GM03348 (cell line): ENCODE measurements at regions not wholly inside any gene's neighbourhood (a gene's known extent, or its start where the extent isn't known, plus 50 kb on each side); places are given as distances from the start of the nearest gene placed in this dataset.

ENCODE experiments used
- DNase-seq: peaks from one replicate; pipeline ENCODE4 v3.0.0; 2012; ENCODE audit warnings: low spot score

- no peak for DNase-seq
These were observed 62.3 kb downstream of the UCHL1 start for GRCh38 chr4:41318839-41319530.

- no peak for DNase-seq
These were observed 62.8 kb downstream of the UCHL1 start for GRCh38 chr4:41319553-41319952.

- no peak for DNase-seq
These were observed 63.5 kb downstream of the UCHL1 start for GRCh38 chr4:41320278-41320677.

GRCh38 chr4:41320786-41321185, 64.1 kb downstream of the UCHL1 start:
- DNase-seq = no peak

GRCh38 chr4:41321216-41321945, 64.7 kb downstream of the UCHL1 start:
- no peak for DNase-seq

- no peak for DNase-seq
These were observed 65.9 kb downstream of the UCHL1 start for GRCh38 chr4:41322617-41323016.

- no peak for DNase-seq
These were observed 66.5 kb downstream of the UCHL1 start for GRCh38 chr4:41323179-41323578.

- DNase-seq = no peak
These were observed 67.0 kb downstream of the UCHL1 start for GRCh38 chr4:41323706-41324105.

- DNase-seq = no peak
These were observed 68.1 kb downstream of the UCHL1 start for GRCh38 chr4:41324861-41325260.

GRCh38 chr4:41325901-41326300, 69.2 kb downstream of the UCHL1 start:
- DNase-seq = no peak

- DNase-seq = no peak
These were observed 70.0 kb downstream of the UCHL1 start for GRCh38 chr4:41326776-41327175.

GRCh38 chr4:41327770-41328169, 71.0 kb downstream of the UCHL1 start:
- no peak for DNase-seq

GRCh38 chr4:41329361-41329760, 72.6 kb downstream of the UCHL1 start:
- no peak for DNase-seq

GRCh38 chr4:41331224-41331623, 74.5 kb downstream of the UCHL1 start:
- no peak for DNase-seq

- DNase-seq = no peak
These were observed 75.9 kb downstream of the UCHL1 start for GRCh38 chr4:41332510-41333054.

- DNase-seq = no peak
These were observed 77.5 kb downstream of the UCHL1 start for GRCh38 chr4:41334182-41334581.

GRCh38 chr4:41339812-41340809, 83.4 kb downstream of the UCHL1 start:
- peak; percentile 68 for DNase-seq

GRCh38 chr4:41346306-41347061, 89.8 kb downstream of the UCHL1 start:
- DNase-seq = peak; percentile 47

- no peak for DNase-seq
These were observed 92.3 kb downstream of the UCHL1 start for GRCh38 chr4:41349021-41349420.

- no peak for DNase-seq
These were observed 102.1 kb downstream of the UCHL1 start for GRCh38 chr4:41358647-41359421.

- no peak for DNase-seq
These were observed 102.7 kb downstream of the UCHL1 start for GRCh38 chr4:41359422-41359775.
